22Rv1 (cell line): ENCODE measurements at regions not wholly inside any gene's neighbourhood (a gene's known extent, or its start where the extent isn't known, plus 50 kb on each side); places are given as distances from the start of the nearest gene placed in this dataset.

Source experiments
- H3K27ac ChIP-seq: fragments of 450-650 bp; 2 replicates; pipeline ENCODE4 v1.5.1; 2017
- CTCF ChIP-seq: fragments of 450-650 bp; IDR thresholded peaks from 2 replicates; pipeline ENCODE4 v1.5.1; 2017; ENCODE audit warnings: mild to moderate bottlenecking
- ZFX ChIP-seq: fragments of 450-650 bp; IDR thresholded peaks from 2 replicates; pipeline ENCODE4 v1.6.1; 2017; ENCODE audit warnings: antibody characterized with exemption, borderline replicate concordance

- H3K27ac ChIP-seq, result no peak overlapping the region
- TF ChIP-seq CTCF (no peak), ZFX (no peak)
These were observed 87.3 kb downstream of the INHBB start for GRCh38 chr2:120432976-120433815.

- H3K27ac ChIP-seq, result no peak overlapping the region
- no peak for TF ChIP-seq CTCF
- no peak for TF ChIP-seq ZFX
These were observed 87.9 kb downstream of the INHBB start for GRCh38 chr2:120433816-120434290.

- no peak overlapping the region for H3K27ac ChIP-seq
- TF ChIP-seq ZFX (no peak), CTCF (no peak)
These were observed 88.8 kb downstream of the INHBB start for GRCh38 chr2:120434492-120435308.

- no peak for TF ChIP-seq CTCF
- TF ChIP-seq ZFX, result no peak
These were observed 89.9 kb downstream of the INHBB start for GRCh38 chr2:120435671-120436459.

GRCh38 chr2:120436460-120436739, 90.5 kb downstream of the INHBB start:
- H3K27ac ChIP-seq, result no peak overlapping the region
- TF ChIP-seq CTCF, result no peak
- TF ChIP-seq ZFX, result no peak

More at GRCh38 chr2:120435671-120436459, 89.9 kb downstream of the INHBB start:
- H3K27ac ChIP-seq, result no peak overlapping the region

- TF ChIP-seq ZFX (no peak), CTCF (peak; percentile 43)
- no peak overlapping the region for H3K27ac ChIP-seq
These were observed 91.1 kb downstream of the INHBB start for GRCh38 chr2:120436885-120437603.
